GM21825 (cell line): ENCODE measurements at regions not wholly inside any gene's neighbourhood (a gene's known extent, or its start where the extent isn't known, plus 50 kb on each side); places are given as distances from the start of the nearest gene placed in this dataset.
"Not testable (repeated sequence)": the region's sequence is repeated elsewhere in the genome, so short reads cannot be mapped to it uniquely, and the experiment has no call there.

ENCODE experiments used
- ATAC-seq: cut with Tn5 transposase; IDR thresholded peaks from one replicate; pipeline ENCODE4 v1.9.1; 2021; ENCODE audit warnings: mild to moderate bottlenecking, moderate library complexity; ENCODE audit not compliant: unreplicated experiment

GRCh38 chr5:12911156-12911555 lies 1006.9 kb upstream of the CTNND2 start:
- no peak for ATAC-seq

GRCh38 chr5:12910641-12911040 lies 1006.4 kb upstream of the CTNND2 start:
- no peak for ATAC-seq

- no peak for ATAC-seq
These were observed 998.4 kb upstream of the CTNND2 start for GRCh38 chr5:12902611-12903010.

GRCh38 chr5:12901696-12902095 lies 997.5 kb upstream of the CTNND2 start:
- no peak for ATAC-seq

GRCh38 chr5:12896086-12896485 lies 991.8 kb upstream of the CTNND2 start:
- ATAC-seq = no peak

DNA sequence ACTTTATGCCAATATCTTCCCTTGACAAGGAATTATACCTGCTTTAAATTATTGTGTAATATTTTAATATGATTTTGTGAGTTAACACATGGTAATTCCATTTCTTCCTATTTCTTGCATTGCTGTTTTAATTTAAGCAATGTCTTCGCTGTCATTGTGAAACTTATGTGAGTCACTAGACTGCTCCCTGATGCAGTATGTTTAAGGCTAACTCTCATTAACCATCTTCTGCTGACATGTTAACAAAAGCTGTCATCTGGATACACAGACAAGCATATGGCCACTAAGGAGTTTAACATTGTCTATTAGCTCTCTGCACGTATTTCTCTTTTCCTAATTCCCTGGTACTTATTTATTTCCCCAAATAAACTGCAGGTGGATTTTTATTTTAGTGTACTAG lies 980.8 kb upstream of the CTNND2 start:
- no peak for ATAC-seq

DNA sequence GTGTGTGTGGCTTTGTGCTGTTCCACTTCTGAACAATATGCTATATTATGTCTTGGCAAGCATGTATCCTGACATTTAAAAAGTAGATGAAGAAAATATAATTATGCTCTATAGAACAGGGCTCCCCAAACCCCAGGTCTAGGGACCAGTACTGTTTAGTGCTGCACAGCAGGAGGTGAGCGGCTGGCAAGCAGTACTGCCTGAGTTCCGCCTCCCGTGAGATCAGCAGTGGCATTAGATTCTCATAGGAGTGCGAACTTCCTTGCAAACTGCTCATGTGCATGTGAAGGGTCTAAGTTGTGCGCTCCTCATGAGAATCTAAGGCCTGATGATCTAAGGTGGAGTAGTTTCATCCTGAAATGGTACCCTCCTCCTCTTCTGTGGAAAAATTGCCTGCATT lies 979.1 kb upstream of the CTNND2 start:
- no peak for ATAC-seq

GRCh38 chr5:12876541-12877298 lies 972.5 kb upstream of the CTNND2 start:
- no peak for ATAC-seq

- ATAC-seq = no peak
These were observed 966.8 kb upstream of the CTNND2 start for GRCh38 chr5:12870872-12871539.

DNA sequence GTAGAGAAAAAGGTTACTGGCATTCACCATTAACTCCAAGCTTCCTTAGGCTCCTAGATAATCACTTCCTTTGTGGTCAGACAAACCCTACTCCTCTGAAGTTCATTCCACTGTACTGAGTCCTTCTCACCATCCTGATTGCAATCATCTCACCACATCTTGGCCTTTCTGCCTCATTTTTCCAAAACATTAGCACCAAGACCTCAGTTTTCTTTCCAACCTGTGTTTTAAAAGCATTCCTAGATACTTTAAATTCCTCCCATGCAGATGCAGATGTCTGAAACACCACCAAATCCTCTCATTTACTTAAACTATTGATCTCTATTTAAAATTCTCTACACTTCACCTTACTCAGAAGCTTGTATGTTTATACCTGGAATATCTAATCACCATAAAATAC lies 961.3 kb upstream of the CTNND2 start:
- ATAC-seq = no peak

- no peak for ATAC-seq
These were observed 957.8 kb upstream of the CTNND2 start for GRCh38 chr5:12861886-12862654.

DNA sequence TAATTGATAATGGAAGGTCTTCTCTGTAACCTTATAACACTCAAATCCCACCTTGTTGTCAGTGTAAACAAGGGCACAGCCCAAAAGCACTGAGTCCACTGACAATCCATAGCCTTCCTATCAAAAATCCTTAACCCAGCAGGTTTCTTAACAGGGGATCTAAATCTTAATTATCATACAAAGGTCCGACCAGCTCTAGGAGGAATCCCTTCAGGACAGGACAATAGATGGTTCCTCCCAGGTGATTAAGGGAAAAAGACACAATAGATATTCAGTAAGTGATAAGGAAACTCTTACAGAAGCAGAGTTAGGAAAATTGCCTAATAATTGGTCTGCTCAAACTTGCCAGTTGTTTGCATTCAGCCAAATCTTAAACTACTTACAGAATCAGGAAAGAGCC lies 951.9 kb upstream of the CTNND2 start:
- ATAC-seq = not testable (repeated sequence)

DNA sequence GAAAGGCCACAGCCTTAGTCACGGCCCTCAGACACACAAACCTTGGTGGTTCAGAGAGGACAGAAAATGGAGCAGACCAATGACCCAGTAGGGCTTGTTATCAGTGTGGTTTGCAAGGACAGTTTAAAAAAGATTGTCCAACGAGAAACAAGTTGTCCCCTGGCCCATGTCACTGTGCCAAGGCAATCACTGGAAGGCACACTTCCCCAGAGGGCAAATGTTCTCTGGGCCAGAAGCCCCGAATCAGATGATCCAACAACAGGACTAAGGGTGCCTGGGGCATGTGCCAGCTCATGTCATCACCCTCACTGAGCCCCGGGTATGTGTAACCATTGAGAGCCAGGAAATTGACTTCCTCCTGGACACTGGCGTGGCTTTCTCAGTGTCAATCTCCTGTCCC lies 950.1 kb upstream of the CTNND2 start:
- ATAC-seq = no peak

GRCh38 chr5:12851761-12852160 lies 947.5 kb upstream of the CTNND2 start:
- no peak for ATAC-seq

GRCh38 chr5:12848709-12849108 lies 944.5 kb upstream of the CTNND2 start:
- no peak for ATAC-seq

- ATAC-seq = no peak
These were observed 941.4 kb upstream of the CTNND2 start for GRCh38 chr5:12845549-12846159.

- ATAC-seq = no peak
These were observed 936.7 kb upstream of the CTNND2 start for GRCh38 chr5:12840972-12841371.

DNA sequence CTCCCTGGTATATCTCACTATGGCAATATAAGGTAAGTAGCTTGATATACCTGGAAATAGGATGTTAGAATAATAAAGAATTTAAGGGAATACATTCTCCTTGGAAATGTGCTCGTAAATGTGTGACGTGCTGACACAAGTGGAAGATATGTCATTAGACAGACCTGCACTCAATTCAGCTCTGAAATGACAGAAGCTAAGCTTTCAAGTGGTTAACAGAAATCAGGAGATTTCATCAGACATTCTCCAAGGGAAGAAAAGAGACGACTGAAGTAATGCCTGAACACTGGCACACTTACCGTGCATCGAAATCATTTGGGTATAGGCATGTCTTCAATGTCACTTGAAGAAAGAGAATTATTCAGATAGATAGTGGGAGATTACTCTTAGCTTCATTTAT lies 933.3 kb upstream of the CTNND2 start:
- no peak for ATAC-seq

DNA sequence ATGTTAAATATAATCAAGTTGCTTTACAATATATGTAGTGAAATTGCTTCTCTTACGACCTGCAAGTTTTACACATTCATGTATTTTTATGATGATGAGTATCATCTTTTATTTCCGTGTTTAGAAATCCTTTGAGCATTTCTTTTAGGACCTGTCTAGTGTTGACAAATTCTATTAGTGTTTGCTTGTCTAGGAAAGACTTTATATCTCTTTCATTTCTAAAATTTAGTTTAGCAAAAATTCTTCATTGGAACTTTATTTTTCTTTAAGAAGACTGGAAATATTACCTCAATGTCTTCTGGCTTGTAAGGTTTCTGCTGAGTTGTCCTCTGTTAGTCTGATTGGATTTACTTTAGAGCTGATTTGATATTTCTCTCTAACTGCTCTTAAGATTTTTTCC lies 920.9 kb upstream of the CTNND2 start:
- ATAC-seq = no peak

GRCh38 chr5:12805165-12805698 lies 901.0 kb upstream of the CTNND2 start:
- ATAC-seq = no peak

- ATAC-seq = no peak
These were observed 894.9 kb upstream of the CTNND2 start for GRCh38 chr5:12799165-12799564.
